CD14-positive monocyte (primary cell): ENCODE measurements at regions not wholly inside any gene's neighbourhood (a gene's known extent, or its start where the extent isn't known, plus 50 kb on each side); places are given as distances from the start of the nearest gene placed in this dataset.

ENCODE experiments used
- DNase-seq, 3 donors: peaks; one replicate each; pipeline ENCODE4 v3.0.0-alpha.2; 2011 to 2022
- H2AFZ ChIP-seq: 2 replicates; pipeline ENCODE4 v1.6.0; 2012; ENCODE audit warnings: mild to moderate bottlenecking, low read depth, low read length, inconsistent platforms; ENCODE audit not compliant: insufficient read depth, poor library complexity, severe bottlenecking
- H3K27ac ChIP-seq, 2 donors: 1 replicate in 1 of 2; 2 replicates in 1 of 2; pipeline ENCODE4 v1.5.1; 2012 to 2013; ENCODE audit warnings: low read length in 2 of 2, control low read depth in 1 of 2, inconsistent platforms in 1 of 2, low read depth in 1 of 2, mild to moderate bottlenecking in 1 of 2
- H3K27me3 ChIP-seq, 2 donors: one replicate each; pipeline versions ENCODE4 v1.6.0 to v1.6.1; 2011 to 2013; ENCODE audit warnings: low read length in 2 of 2; ENCODE audit not compliant: control insufficient read depth in 2 of 2, insufficient read depth in 2 of 2
- H3K36me3 ChIP-seq, 2 donors: replicated peaks in 1 of 2; 1 replicate in 1 of 2; 2 replicates in 1 of 2; pipeline versions ENCODE4 v1.5.1 to v1.6.1; 2012 to 2013; ENCODE audit warnings: low read length in 2 of 2, control low read depth in 1 of 2, inconsistent platforms in 1 of 2, mild to moderate bottlenecking in 1 of 2; ENCODE audit not compliant: insufficient read depth in 2 of 2, control insufficient read depth in 1 of 2
- H3K4me1 ChIP-seq, 2 donors: 1 replicate in 1 of 2; 2 replicates in 1 of 2; pipeline versions ENCODE4 v1.5.1 to v1.6.1; 2012 to 2013; ENCODE audit warnings: low read length in 2 of 2, control low read depth in 1 of 2, inconsistent platforms in 1 of 2, mild to moderate bottlenecking in 1 of 2, moderate library complexity in 1 of 2; ENCODE audit not compliant: insufficient read depth in 2 of 2, control insufficient read depth in 1 of 2
- H3K4me2 ChIP-seq: replicated peaks from 2 replicates; pipeline ENCODE3; 2012; ENCODE audit warnings: low read length, moderate library complexity, mild to moderate bottlenecking; ENCODE audit not compliant: poor library complexity, severe bottlenecking; ENCODE audit errors: extremely low read depth
- H3K4me3 ChIP-seq, 3 experiments: fragments of 200-600 bp in 1 of 3; sonication (generic) in 1 of 3; replicated peaks in 1 of 3; 1 replicate in 2 of 3; 2 replicates in 1 of 3; pipeline ENCODE4 v1.5.1; 2011 to 2013; ENCODE audit warnings: low read length in 3 of 3, mild to moderate bottlenecking in 3 of 3, control low read depth in 2 of 3, low read depth in 2 of 3, inconsistent platforms in 1 of 3, moderate library complexity in 1 of 3
- H3K79me2 ChIP-seq: 2 replicates; pipeline ENCODE4 v1.6.0; 2012; ENCODE audit warnings: mild to moderate bottlenecking, control low read depth, inconsistent platforms, low read length, moderate library complexity; ENCODE audit not compliant: insufficient read depth
- H3K9ac ChIP-seq: 2 replicates; pipeline ENCODE4 v1.6.0; 2017; ENCODE audit warnings: low read length, mild to moderate bottlenecking; ENCODE audit not compliant: insufficient read depth, poor library complexity, severe bottlenecking
- H3K9me3 ChIP-seq, 2 donors: replicated peaks in 1 of 2; 1 replicate in 1 of 2; 2 replicates in 1 of 2; pipeline versions ENCODE4 v1.5.1 to v1.6.1; 2012 to 2013; ENCODE audit warnings: low read length in 2 of 2, control low read depth in 1 of 2; ENCODE audit not compliant: control insufficient read depth in 1 of 2, insufficient read depth in 1 of 2
- H4K20me1 ChIP-seq: 2 replicates; pipeline ENCODE4 v1.6.0; 2012; ENCODE audit warnings: mild to moderate bottlenecking, low read length, control low read depth, moderate library complexity; ENCODE audit not compliant: insufficient read depth
- H3K27ac Mint-ChIP-seq, 7 donors: one replicate each; pipeline ENCODE4 v1.8.0; 2020; ENCODE audit warnings: mild to moderate bottlenecking in 7 of 7, mixed read lengths in 7 of 7, moderate library complexity in 6 of 7, inconsistent platforms in 2 of 7
- H3K27me3 Mint-ChIP-seq, 3 donors: one replicate each; pipeline ENCODE4 v1.8.0; 2021 to 2022; ENCODE audit warnings: low read depth in 3 of 3, mild to moderate bottlenecking in 3 of 3, mixed read lengths in 3 of 3, moderate library complexity in 3 of 3, inconsistent platforms in 1 of 3
- H3K36me3 Mint-ChIP-seq, 2 donors: one replicate each; pipeline ENCODE4 v1.8.0; 2020; ENCODE audit warnings: mixed read lengths in 2 of 2, inconsistent platforms in 1 of 2, mild to moderate bottlenecking in 1 of 2
- H3K4me1 Mint-ChIP-seq: one replicate; pipeline ENCODE4 v1.8.0; 2020; ENCODE audit warnings: mild to moderate bottlenecking, mixed read lengths
- H3K4me3 Mint-ChIP-seq, 2 donors: one replicate each; pipeline ENCODE4 v1.8.0; 2020; ENCODE audit warnings: mild to moderate bottlenecking in 2 of 2, mixed read lengths in 2 of 2, moderate library complexity in 1 of 2
- H3K9me3 Mint-ChIP-seq, 7 donors: one replicate each; pipeline ENCODE4 v1.8.0; 2020 to 2022; ENCODE audit warnings: mixed read lengths in 7 of 7, mild to moderate bottlenecking in 6 of 7, moderate library complexity in 6 of 7, inconsistent platforms in 2 of 7
- CTCF ChIP-seq: fragments of 200-600 bp; IDR thresholded peaks from one replicate; pipeline ENCODE4 v1.8.0; 2022; ENCODE audit warnings: antibody characterized with exemption, mild to moderate bottlenecking
- WGBS: methylation state at CpG from one replicate; pipeline ENCODE4 v1.1.5; 2013; ENCODE audit warnings: missing lambda C conversion rate; ENCODE audit not compliant: insufficient coverage; 5-methylcytosine and 5-hydroxymethylcytosine counted together
- intact Hi-C, 2 donors: fragments of 100-400 bp; cut with micrococcal nuclease; formaldehyde crosslinking; loops; one replicate each; pipeline versions ENCODE4 v1.15.0 to v1.15.1; 2023

- no peak overlapping the region for H3K4me3 Mint-ChIP-seq
- peaks cover 2 to 9% (median 3%) of the 10 kb centered on the region in 3 donors for H3K27me3 Mint-ChIP-seq
- Histone ChIP-seq H3K79me2 (no peaks in the 10 kb centered on the region), H3K36me3 (no peaks in the 10 kb centered on the region), H2AFZ (no peak overlapping the region), H4K20me1 (no peaks in the 10 kb centered on the region), H3K4me3 (no peak overlapping the region), H3K9ac (no peak overlapping the region), H3K27ac (no peak overlapping the region), H3K4me1 (peaks cover 6 to 8% of the 10 kb centered on the region in 2 donors), H3K4me2 (no peak overlapping the region), H3K27me3 (no peaks in the 10 kb centered on the region), H3K9me3 (no peaks in the 10 kb centered on the region)
- H3K4me1 Mint-ChIP-seq: peaks cover 10% of the 10 kb centered on the region
- H3K27ac Mint-ChIP-seq: no peak overlapping the region
- no peaks in the 10 kb centered on the region for H3K36me3 Mint-ChIP-seq
- no peak for DNase-seq
- 92% methylated on average over 5 of the region's 6 CpGs for WGBS
- TF ChIP-seq CTCF: no peak
- no peaks in the 10 kb centered on the region for H3K9me3 Mint-ChIP-seq
- intact Hi-C loops: no loop called here
Measured at GRCh38 chr3:10669490-10670048, 146.5 kb upstream of the SLC6A11 start.

GRCh38 chr3:10672422-10672821 is 143.6 kb upstream of the SLC6A11 start:
- Histone ChIP-seq H3K27ac (no peak overlapping the region), H3K9ac (no peak overlapping the region), H3K36me3 (no peaks in the 10 kb centered on the region), H3K9me3 (no peaks in the 10 kb centered on the region), H3K79me2 (no peaks in the 10 kb centered on the region), H2AFZ (no peak overlapping the region), H3K4me3 (no peak overlapping the region), H3K4me2 (no peak overlapping the region), H4K20me1 (no peaks in the 10 kb centered on the region), H3K27me3 (no peaks in the 10 kb centered on the region), H3K4me1 (no peaks in the 10 kb centered on the region)
- H3K9me3 Mint-ChIP-seq: peaks cover 0 to 3% (median 0%) of the 10 kb centered on the region in 7 donors
- DNase-seq: no peak
- peaks cover 0 to 5% (median 3%) of the 10 kb centered on the region in 3 donors for H3K27me3 Mint-ChIP-seq
- H3K27ac Mint-ChIP-seq: no peak overlapping the region
- TF ChIP-seq CTCF: no peak
- intact Hi-C loops: no loop called here
- no peak overlapping the region for H3K4me3 Mint-ChIP-seq
- no peaks in the 10 kb centered on the region for H3K36me3 Mint-ChIP-seq
- 100% methylated on average over 2 of the region's 5 CpGs for WGBS
- no peaks in the 10 kb centered on the region for H3K4me1 Mint-ChIP-seq
